Peyer's patch (tissue), 4 donors: ENCODE measurements at regions not wholly inside any gene's neighbourhood (a gene's known extent, or its start where the extent isn't known, plus 50 kb on each side); places are given as distances from the start of the nearest gene placed in this dataset.

Experiments used
- DNase-seq, 3 donors: peaks; one replicate each; pipeline ENCODE4 v3.0.0-alpha.2; 2017 to 2019
- H3K27ac ChIP-seq, 4 donors: fragments of 200-600 bp; sonication (generic); one replicate each; pipeline ENCODE4 v1.5.1; 2016 to 2019
- H3K27me3 ChIP-seq, 2 donors: fragments of 200-600 bp; sonication (generic); one replicate each; pipeline ENCODE4 v1.5.1; 2019
- H3K36me3 ChIP-seq, 3 donors: fragments of 200-600 bp; sonication (generic); one replicate each; pipeline ENCODE4 v1.5.1; 2016 to 2019
- H3K4me1 ChIP-seq, 4 donors: fragments of 200-600 bp; sonication (generic); one replicate each; pipeline ENCODE4 v1.5.1; 2016 to 2019
- H3K4me3 ChIP-seq, 4 donors: fragments of 200-600 bp; sonication (generic); 1 replicate in 3 of 4; 2 replicates in 1 of 4; pipeline ENCODE4 v1.5.1; 2016 to 2019; ENCODE audit warnings: mild to moderate bottlenecking in 1 of 4
- H3K9me3 ChIP-seq, 4 donors: fragments of 200-600 bp; sonication (generic); one replicate each; pipeline ENCODE4 v1.5.1; 2016 to 2019; ENCODE audit warnings: mild to moderate bottlenecking in 1 of 4
- POLR2A ChIP-seq, 2 donors: fragments of 450-650 bp; IDR thresholded peaks; one replicate each; pipeline ENCODE4 v1.5.1; 2017; ENCODE audit warnings: antibody characterized with exemption in 2 of 2, mild to moderate bottlenecking in 2 of 2, moderate library complexity in 2 of 2
- TF ChIP-seq, protein P1 (sequence below), 6 experiments: fragments of 450-650 bp in 4 of 6; fragments of 200-600 bp in 2 of 6; sonication (generic) in 1 of 6; IDR thresholded peaks; one replicate each; pipeline ENCODE4 v1.5.1; 2017 to 2019; ENCODE audit warnings: antibody characterized with exemption in 6 of 6, mild to moderate bottlenecking in 3 of 6, moderate library complexity in 1 of 6

DNA sequence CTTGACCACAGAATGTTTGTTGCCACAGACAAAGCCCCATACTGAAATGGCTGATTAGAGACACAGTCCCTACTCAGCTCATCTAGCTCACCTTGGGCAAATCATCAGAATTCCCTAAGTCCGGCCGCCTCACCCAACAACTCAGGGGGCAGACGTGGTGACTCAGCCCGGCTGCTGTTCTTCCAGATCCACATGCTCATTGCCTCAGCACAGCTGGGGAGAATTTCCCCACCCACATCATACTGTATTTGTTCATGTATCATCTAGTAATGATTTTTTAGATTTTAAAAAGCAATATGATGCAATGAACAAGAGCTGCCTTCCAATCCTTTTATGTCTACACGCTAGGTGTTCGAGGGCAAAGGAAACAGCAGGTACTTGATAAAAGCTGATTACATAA lies 333.8 kb upstream of the TENM3 start:
- no peaks in the 10 kb centered on the region for H3K27me3 ChIP-seq
- H3K36me3 ChIP-seq = no peaks in the 10 kb centered on the region
- H3K9me3 ChIP-seq = no peaks in the 10 kb centered on the region
- no peak overlapping the region for H3K27ac ChIP-seq
- H3K4me1 ChIP-seq = no peaks in the 10 kb centered on the region
- no peak overlapping the region for H3K4me3 ChIP-seq
- no peak for TF ChIP-seq POLR2A (IDR thresholded peaks at IDR 0.05)
- TF ChIP-seq, protein P1, sequence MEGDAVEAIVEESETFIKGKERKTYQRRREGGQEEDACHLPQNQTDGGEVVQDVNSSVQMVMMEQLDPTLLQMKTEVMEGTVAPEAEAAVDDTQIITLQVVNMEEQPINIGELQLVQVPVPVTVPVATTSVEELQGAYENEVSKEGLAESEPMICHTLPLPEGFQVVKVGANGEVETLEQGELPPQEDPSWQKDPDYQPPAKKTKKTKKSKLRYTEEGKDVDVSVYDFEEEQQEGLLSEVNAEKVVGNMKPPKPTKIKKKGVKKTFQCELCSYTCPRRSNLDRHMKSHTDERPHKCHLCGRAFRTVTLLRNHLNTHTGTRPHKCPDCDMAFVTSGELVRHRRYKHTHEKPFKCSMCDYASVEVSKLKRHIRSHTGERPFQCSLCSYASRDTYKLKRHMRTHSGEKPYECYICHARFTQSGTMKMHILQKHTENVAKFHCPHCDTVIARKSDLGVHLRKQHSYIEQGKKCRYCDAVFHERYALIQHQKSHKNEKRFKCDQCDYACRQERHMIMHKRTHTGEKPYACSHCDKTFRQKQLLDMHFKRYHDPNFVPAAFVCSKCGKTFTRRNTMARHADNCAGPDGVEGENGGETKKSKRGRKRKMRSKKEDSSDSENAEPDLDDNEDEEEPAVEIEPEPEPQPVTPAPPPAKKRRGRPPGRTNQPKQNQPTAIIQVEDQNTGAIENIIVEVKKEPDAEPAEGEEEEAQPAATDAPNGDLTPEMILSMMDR (IDR thresholded peaks at IDR 0.05) = no peak
- no peak for DNase-seq

DNA sequence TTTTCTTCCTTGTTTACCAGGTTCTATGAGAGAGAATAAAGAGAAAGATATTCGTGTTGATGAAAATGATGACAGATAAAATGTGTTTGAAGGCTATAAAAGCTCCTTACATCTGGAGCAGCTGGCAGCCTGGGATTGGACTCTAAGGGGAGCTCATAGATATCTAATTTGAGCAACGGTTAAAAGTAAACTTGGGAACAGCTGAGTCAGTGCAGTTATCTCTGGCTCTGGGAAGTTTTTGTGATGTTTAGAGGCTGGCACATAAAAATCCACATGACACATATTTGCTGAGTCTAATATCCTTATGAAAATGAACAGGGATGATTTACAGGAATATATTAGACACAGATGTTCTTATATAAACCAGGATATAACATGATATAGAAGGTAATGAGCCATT lies 331.8 kb upstream of the TENM3 start:
- H3K4me3 ChIP-seq = no peak overlapping the region
- no peaks in the 10 kb centered on the region for H3K27me3 ChIP-seq
- H3K27ac ChIP-seq = no peak overlapping the region
- DNase-seq = no peak
- no peaks in the 10 kb centered on the region for H3K4me1 ChIP-seq
- H3K36me3 ChIP-seq = no peaks in the 10 kb centered on the region
- TF ChIP-seq, protein P1 (IDR thresholded peaks at IDR 0.05) = no peak
- no peak for TF ChIP-seq POLR2A (IDR thresholded peaks at IDR 0.05)
- H3K9me3 ChIP-seq = no peaks in the 10 kb centered on the region

DNA sequence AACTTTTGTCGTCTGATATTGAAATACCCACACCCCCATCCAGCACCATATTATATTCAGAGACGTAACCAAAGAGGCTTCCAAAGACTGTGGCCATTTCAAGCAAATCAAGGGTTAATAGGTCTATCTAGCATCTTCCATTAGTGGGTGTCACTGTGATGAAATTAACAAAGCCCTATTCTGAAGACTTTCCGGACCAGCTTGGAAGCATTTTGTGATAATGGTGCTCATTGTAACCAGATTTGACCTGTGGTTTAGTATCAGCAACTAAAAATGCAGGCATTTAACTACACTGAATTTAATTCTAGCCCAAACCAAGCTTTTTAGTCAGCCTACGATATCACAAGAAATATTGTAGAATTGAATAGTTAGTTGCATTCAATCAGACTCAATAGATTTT lies 309.7 kb upstream of the TENM3 start:
- H3K36me3 ChIP-seq = no peaks in the 10 kb centered on the region
- H3K27ac ChIP-seq = no peak overlapping the region
- no peak for TF ChIP-seq POLR2A (IDR thresholded peaks at IDR 0.05)
- TF ChIP-seq, protein P1 (IDR thresholded peaks at IDR 0.05) = no peak
- no peaks in the 10 kb centered on the region for H3K4me1 ChIP-seq
- DNase-seq = no peak
- no peaks in the 10 kb centered on the region for H3K27me3 ChIP-seq
- H3K4me3 ChIP-seq = no peak overlapping the region
- H3K9me3 ChIP-seq = no peaks in the 10 kb centered on the region

DNA sequence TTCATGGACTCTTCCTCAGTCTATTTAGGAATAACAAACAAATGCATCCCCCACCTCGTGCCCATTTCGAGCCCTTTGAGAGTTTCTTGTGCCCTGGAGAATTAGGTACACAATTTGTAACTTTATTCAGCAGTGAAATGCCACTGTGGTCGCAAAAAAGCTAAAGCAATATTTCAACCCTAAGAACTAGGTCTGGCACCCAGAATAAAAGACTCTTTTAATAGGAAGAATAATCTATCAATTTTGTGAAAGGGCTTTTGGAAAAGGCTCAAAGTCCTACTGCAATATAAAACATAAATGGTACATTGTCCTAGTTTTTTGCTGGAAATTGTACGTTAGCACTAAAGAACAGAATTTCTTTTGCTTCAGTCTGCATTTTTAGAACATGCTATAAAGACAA lies 304.6 kb upstream of the TENM3 start:
- no peak for DNase-seq
- Histone ChIP-seq H3K27me3 (no peaks in the 10 kb centered on the region), H3K4me3 (no peak overlapping the region), H3K9me3 (no peaks in the 10 kb centered on the region), H3K27ac (no peak overlapping the region), H3K36me3 (no peaks in the 10 kb centered on the region), H3K4me1 (no peaks in the 10 kb centered on the region)
- TF ChIP-seq POLR2A (IDR thresholded peaks at IDR 0.05) = no peak
- TF ChIP-seq, protein P1 (IDR thresholded peaks at IDR 0.05) = no peak

DNA sequence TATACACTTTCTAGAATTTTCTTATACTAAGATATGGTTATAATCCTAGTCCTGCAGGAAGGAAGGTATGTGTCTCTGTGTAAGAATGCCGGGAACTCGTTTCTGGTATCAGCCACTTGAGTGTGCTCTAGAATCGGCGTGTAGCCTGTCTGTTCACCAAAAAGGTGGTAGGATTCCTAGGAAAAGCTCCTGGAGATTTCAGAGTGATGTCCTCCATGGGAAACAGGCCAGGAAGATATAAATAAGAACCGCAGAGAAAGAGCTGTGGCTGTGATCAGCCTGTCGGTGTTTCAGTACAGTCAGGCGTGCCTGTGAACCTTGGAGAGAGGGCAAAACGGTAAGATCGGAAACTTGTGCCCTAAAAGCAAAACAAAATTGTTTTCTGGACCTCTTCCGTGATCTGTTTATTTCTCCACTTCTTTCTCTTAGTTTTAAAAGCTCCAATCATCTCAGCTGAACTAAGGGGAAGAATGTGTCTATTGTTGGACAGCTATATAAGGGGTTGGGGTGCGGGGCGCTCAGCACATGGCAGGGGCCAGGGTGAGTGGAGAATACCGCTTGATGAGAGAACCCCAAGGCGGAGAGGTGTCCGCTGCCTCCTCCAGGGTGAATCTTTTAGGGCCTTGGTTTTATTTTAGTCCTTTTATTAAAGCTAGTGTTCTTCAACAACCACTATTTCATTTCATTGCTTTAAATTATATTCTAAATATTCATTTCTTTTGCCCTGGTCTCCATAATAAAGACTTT lies 303.8 kb upstream of the TENM3 start:
- Histone ChIP-seq H3K9me3 (no peaks in the 10 kb centered on the region), H3K27me3 (no peaks in the 10 kb centered on the region), H3K36me3 (no peaks in the 10 kb centered on the region), H3K4me1 (no peaks in the 10 kb centered on the region), H3K27ac (no peak overlapping the region), H3K4me3 (no peak overlapping the region)
- TF ChIP-seq, protein P1 (IDR thresholded peaks at IDR 0.05) = no peak
- TF ChIP-seq POLR2A (IDR thresholded peaks at IDR 0.05) = no peak
- DNase-seq = no peak

DNA sequence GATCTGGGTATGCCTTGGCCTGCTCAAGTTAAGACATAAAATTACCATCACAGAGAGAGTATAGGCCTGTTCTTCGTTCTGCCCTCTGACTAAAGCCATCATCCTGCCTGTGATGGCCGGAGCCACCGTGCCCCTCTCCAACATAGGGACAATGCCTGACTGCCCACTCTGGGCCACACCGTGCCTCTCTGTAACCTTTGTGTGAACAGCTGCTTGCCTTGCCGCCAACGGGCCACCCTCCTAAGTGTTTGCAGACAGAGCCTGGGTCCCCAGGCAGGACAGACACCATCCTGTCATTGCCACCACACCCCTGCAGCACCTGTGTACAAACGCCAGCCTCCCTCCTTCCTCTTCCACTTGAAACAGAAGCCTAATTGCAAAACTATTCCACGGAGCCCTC lies 298.7 kb upstream of the TENM3 start:
- Histone ChIP-seq H3K4me1 (no peaks in the 10 kb centered on the region), H3K9me3 (no peaks in the 10 kb centered on the region), H3K4me3 (no peak overlapping the region), H3K36me3 (no peaks in the 10 kb centered on the region), H3K27ac (no peak overlapping the region), H3K27me3 (no peaks in the 10 kb centered on the region)
- no peak for DNase-seq
- TF ChIP-seq, protein P1 (IDR thresholded peaks at IDR 0.05) = no peak
- no peak for TF ChIP-seq POLR2A (IDR thresholded peaks at IDR 0.05)
